ENCODE measurements at regions not wholly inside any gene's neighbourhood (a gene's known extent, or its start where the extent isn't known, plus 50 kb on each side); places are given as distances from the start of the nearest gene placed in this dataset.
"Not testable (repeated sequence)": the region's sequence is repeated elsewhere in the genome, so short reads cannot be mapped to it uniquely, and the experiment has no call there.

GRCh38 chr3:11898611-11899325 is 52.1 kb upstream of the TAMM41 start:
- H4K20me1 ChIP-seq (ENCODE audit: control insufficient read depth, insufficient read depth, low read length, poor library complexity, severe bottlenecking), result no peaks in the 10 kb centered on the region
- H3K9me3 ChIP-seq (ENCODE audit: control extremely low read depth in 1 of 3, control insufficient read depth in 2 of 3, insufficient read depth in 1 of 3, low read length in 2 of 3), result peaks cover 0 to 7% (median 0%) of the 10 kb centered on the region in 3 donors
- TF ChIP-seq EZH2 (IDR thresholded peaks at IDR 0.05; ENCODE audit: borderline replicate concordance, insufficient read depth, low read depth, low read length, poor library complexity, severe bottlenecking) (no peak), CTCF (IDR thresholded peaks at IDR 0.05) (no peak)
- ChIA-PET CTCF (no interaction called here), POLR2A (no interaction called here)
- Mint-ChIP-seq H3K27ac (no peak overlapping the region), H3K9me3 (ENCODE audit: insufficient read depth) (no peaks in the 10 kb centered on the region), H3K4me3 (no peak overlapping the region), H3K4me1 (no peaks in the 10 kb centered on the region), H3K27me3 (peaks cover 27% of the 10 kb centered on the region)
- H2AFZ ChIP-seq (ENCODE audit: insufficient read depth, low read depth, low read length, poor library complexity, severe bottlenecking), result no peak overlapping the region
- no peak overlapping the region for H3K4me3 ChIP-seq (ENCODE audit: control extremely low read depth in 1 of 5, extremely low read depth in 1 of 5, insufficient read depth in 1 of 5, low read depth in 2 of 5, low read length in 4 of 5)
- no peak overlapping the region for H3K27ac ChIP-seq (ENCODE audit: low read length in 2 of 2)
- WGBS (ENCODE audit: insufficient coverage), result 92% methylated on average over 17 of the region's 18 CpGs
- no peak overlapping the region for H3K9ac ChIP-seq (ENCODE audit: low read length)
- no peaks in the 10 kb centered on the region for H3K79me2 ChIP-seq (ENCODE audit: control insufficient read depth, insufficient read depth, low read length)
- H3K36me3 ChIP-seq (replicated peaks in 1 of 2; ENCODE audit: control extremely low read depth in 1 of 2, control insufficient read depth in 1 of 2, extremely low read depth in 1 of 2, insufficient read depth in 2 of 2, low read length in 1 of 2), result no peaks in the 10 kb centered on the region
- H3K4me2 ChIP-seq (replicated peaks; ENCODE audit: low read depth, low read length, poor library complexity, severe bottlenecking), result no peak overlapping the region
- no peaks in the 10 kb centered on the region for H3K4me1 ChIP-seq (ENCODE audit: control insufficient read depth in 2 of 2, insufficient read depth in 2 of 2, low read length in 2 of 2)
- intact Hi-C loops (cut with micrococcal nuclease), result no loop called here
- H3K27me3 ChIP-seq (replicated peaks in 1 of 4; ENCODE audit: control extremely low read depth in 1 of 4, control insufficient read depth in 3 of 4, insufficient read depth in 4 of 4, low read length in 3 of 4), result no peaks in the 10 kb centered on the region
- ATAC-seq (ENCODE audit: low read depth) (no peak), DNase-seq (no peak)

DNA sequence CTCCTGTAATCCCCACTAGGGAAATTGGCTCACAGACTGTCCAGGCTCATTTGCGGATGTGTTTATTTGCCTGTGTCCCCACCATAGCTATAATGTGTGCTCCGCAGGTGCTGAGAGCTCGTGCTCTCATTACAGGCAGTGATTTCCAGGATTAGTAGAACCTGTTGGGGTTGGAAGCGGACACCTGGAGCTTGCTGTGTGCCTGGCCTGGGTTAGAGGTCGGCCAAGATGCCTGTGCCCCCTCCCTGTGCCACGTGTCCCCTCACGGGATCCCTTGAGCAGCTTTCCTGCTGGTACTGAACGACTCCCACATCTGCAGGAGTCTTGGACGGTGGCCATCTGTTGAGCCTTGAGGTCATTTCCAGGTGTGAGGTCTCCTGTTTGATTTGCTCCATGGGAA is 52.7 kb upstream of the TAMM41 start:
- H4K20me1 ChIP-seq (ENCODE audit: control insufficient read depth, insufficient read depth, low read length, poor library complexity, severe bottlenecking); H3K9me3 Mint-ChIP-seq (ENCODE audit: insufficient read depth); H3K4me2 ChIP-seq (replicated peaks; ENCODE audit: low read depth, low read length, poor library complexity, severe bottlenecking); H3K27ac ChIP-seq (ENCODE audit: low read length in 2 of 2); intact Hi-C loops (cut with micrococcal nuclease); DNase-seq; H3K9ac ChIP-seq (ENCODE audit: low read length); H3K4me3 ChIP-seq (ENCODE audit: control extremely low read depth in 1 of 5, extremely low read depth in 1 of 5, insufficient read depth in 1 of 5, low read depth in 2 of 5, low read length in 4 of 5); H3K36me3 ChIP-seq (replicated peaks in 1 of 2; ENCODE audit: control extremely low read depth in 1 of 2, control insufficient read depth in 1 of 2, extremely low read depth in 1 of 2, insufficient read depth in 2 of 2, low read length in 1 of 2); POLR2A ChIA-PET; H3K27ac Mint-ChIP-seq; ATAC-seq (ENCODE audit: low read depth); H3K4me1 ChIP-seq (ENCODE audit: control insufficient read depth in 2 of 2, insufficient read depth in 2 of 2, low read length in 2 of 2); H3K27me3 ChIP-seq (replicated peaks in 1 of 4; ENCODE audit: control extremely low read depth in 1 of 4, control insufficient read depth in 3 of 4, insufficient read depth in 4 of 4, low read length in 3 of 4); H3K9me3 ChIP-seq (ENCODE audit: control extremely low read depth in 1 of 3, control insufficient read depth in 2 of 3, insufficient read depth in 1 of 3, low read length in 2 of 3); H3K4me1 Mint-ChIP-seq; CTCF ChIA-PET; H2AFZ ChIP-seq (ENCODE audit: insufficient read depth, low read depth, low read length, poor library complexity, severe bottlenecking); H3K79me2 ChIP-seq (ENCODE audit: control insufficient read depth, insufficient read depth, low read length); H3K4me3 Mint-ChIP-seq: not testable (repeated sequence)
- peaks cover 21% of the 10 kb centered on the region for H3K27me3 Mint-ChIP-seq
- WGBS (ENCODE audit: insufficient coverage), result 78% methylated on average over 5 of the region's 9 CpGs

Measured in B cell (primary cell).